IPS-18c (cell line): ENCODE measurements at regions not wholly inside any gene's neighbourhood (a gene's known extent, or its start where the extent isn't known, plus 50 kb on each side); places are given as distances from the start of the nearest gene placed in this dataset.
"Not testable (repeated sequence)": the region's sequence is repeated elsewhere in the genome, so short reads cannot be mapped to it uniquely, and the experiment has no call there.

Experiments
- H3K4me3 ChIP-seq: 2 replicates; pipeline ENCODE4 v1.7.0; 2013; ENCODE audit warnings: low read depth, mild to moderate bottlenecking, low read length, moderate library complexity; ENCODE audit not compliant: insufficient read depth
- H3K9me3 ChIP-seq: one replicate; pipeline ENCODE4 v1.6.1; 2013; ENCODE audit warnings: mild to moderate bottlenecking, low read length, moderate library complexity; ENCODE audit not compliant: control insufficient read depth, insufficient read depth

- H3K4me3 ChIP-seq, H3K9me3 ChIP-seq: not testable (repeated sequence)
These were observed 93.2 kb upstream of the RPH3AL start, which contains the start of gene RFLNB for GRCh38 chr17:445839-446238. TSS of gene RFLNB (minus strand) at chr17:445939.

DNA sequence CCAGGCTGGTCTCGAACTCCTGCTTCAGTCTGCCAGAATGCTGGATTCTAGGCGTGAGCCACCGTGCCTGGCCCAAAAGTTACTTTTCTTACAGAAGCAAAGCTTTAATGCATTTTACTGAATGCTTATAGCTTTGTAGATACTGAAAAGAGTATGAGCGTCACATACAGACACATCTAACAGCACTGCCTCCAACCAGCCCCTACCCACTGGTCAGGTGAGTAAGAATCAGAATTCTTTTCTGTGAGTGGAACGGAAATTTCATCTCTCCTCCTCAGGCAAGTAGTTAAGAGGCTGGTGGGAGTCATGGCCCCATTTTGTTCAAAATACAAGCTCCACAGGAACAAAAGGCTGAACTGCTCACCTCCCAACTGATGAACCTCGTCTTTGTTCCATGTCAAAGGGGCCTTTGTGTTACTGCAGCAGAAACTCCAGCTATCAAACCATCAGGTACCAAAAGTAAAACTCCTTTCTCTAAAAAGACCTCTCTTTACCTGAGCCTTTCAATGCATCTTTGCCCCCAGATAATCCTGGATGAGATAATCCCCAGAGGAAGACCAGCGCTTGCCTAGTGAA, 92.4 kb upstream of the RPH3AL start:
- no peak overlapping the region for H3K4me3 ChIP-seq
- H3K9me3 ChIP-seq: peaks cover 2% of the 10 kb centered on the region

- Histone ChIP-seq H3K4me3 (no peak overlapping the region), H3K9me3 (peaks cover 2% of the 10 kb centered on the region)
These were observed 90.5 kb upstream of the RPH3AL start for GRCh38 chr17:443109-443508.

- H3K9me3 ChIP-seq: peaks cover 3% of the 10 kb centered on the region
- H3K4me3 ChIP-seq: no peak overlapping the region
These were observed 88.7 kb upstream of the RPH3AL start for GRCh38 chr17:441155-441950.

DNA sequence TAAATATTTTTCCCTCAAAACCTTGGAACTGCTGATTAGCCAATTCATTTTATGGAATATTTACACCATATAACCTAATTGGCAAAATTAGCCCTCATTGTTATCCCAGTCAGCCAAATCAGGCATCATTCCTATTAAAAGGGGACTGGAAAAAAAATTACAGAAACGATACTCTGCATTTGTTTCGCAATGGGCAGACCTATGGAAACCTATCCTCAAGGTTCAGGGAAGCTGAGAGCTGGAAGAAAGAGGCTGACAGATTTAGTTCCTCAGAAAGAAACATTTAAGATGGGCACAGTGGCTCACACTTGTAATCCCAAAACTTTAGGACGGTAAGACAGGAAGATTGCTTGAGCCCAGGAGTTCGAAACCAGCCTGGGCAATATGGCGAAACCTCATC, 85.6 kb upstream of the RPH3AL start:
- Histone ChIP-seq H3K4me3 (no peak overlapping the region), H3K9me3 (peaks cover 3% of the 10 kb centered on the region)

DNA sequence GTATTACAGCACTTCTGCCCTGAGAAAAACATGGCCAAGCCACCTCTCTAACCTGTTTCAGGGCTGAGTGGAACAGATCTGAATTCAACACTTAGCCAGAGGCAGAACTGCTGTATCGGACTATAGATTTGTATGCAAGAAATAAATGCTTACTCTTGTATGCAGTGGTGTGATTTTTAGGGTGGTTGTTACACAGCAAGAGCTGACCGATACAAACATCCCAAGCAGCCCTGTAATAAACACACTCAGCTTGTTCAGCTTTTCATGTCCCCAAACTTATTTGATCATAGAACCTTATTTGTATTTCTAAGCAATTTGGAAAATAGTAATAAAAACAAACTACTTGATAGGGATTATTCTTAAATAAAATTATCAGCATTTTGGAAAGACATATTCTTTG, 84.9 kb upstream of the RPH3AL start:
- peaks cover 3% of the 10 kb centered on the region for H3K9me3 ChIP-seq
- no peak overlapping the region for H3K4me3 ChIP-seq

DNA sequence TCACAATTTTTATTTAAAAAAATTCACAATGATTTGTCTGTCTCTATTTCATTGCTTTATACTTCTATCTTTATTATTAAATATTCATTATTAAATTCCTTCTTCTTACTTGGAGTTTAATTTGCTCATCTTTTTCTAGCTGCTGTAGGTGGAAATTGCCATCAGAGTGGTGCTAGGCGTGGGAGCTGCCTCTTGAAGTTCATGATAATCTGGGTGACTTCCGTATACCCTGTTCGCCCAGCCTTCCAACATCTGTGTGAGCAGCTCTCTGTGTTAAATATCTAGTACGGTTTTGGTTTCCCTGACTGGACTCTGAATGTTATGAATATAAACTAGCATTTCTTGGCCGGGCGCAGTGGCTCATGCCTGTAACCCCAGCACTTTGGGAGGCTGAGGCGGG, 84.0 kb upstream of the RPH3AL start:
- no peak overlapping the region for H3K4me3 ChIP-seq
- peaks cover 3% of the 10 kb centered on the region for H3K9me3 ChIP-seq

DNA sequence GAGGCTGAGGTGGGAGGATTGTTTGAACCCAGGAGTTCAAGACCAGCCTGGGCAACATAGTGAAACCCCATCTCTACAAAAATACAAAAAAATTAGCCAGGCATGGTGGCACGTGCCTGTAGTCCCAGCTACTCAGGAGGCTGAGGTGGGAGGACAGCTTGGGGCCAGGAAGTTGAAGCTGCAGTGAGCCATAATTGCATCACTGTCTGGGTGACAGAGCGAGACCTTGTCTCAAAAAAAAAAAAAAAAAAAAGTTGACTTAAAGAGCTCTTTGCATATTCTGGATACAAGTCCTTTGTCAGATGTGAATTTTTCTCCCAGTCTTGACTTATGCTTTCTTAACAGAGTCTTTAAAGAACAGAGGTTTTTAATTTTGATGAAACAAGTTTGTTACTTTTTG, 79.9 kb upstream of the RPH3AL start:
- not testable (repeated sequence) for H3K9me3 ChIP-seq, H3K4me3 ChIP-seq

GRCh38 chr17:431494-431893, 78.9 kb upstream of the RPH3AL start:
- H3K9me3 ChIP-seq: peaks cover 7% of the 10 kb centered on the region
- H3K4me3 ChIP-seq: no peak overlapping the region

DNA sequence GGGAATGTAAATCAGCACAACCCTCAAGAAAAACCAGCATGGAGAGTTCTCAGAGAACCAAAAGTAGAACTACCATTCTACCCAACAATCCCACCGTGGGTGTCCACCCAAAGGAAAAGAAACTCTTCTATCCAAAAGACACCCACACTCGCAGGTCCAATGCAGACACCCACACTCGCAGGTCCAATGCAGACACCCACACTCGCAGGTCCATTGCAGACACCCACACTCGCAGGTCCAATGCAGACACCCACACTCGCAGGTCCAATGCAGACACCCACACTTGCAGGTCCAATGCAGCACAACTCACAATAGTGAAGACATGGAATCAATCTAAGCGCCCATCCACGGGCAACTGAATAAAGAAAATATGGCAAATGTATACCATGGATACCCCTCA, 77.0 kb upstream of the RPH3AL start:
- peaks cover 6% of the 10 kb centered on the region for H3K9me3 ChIP-seq
- no peak overlapping the region for H3K4me3 ChIP-seq

- Histone ChIP-seq H3K9me3 (peaks cover 6% of the 10 kb centered on the region), H3K4me3 (no peak overlapping the region)
These were observed 75.8 kb upstream of the RPH3AL start for GRCh38 chr17:428414-428813.

- H3K9me3 ChIP-seq: peaks cover 6% of the 10 kb centered on the region
- H3K4me3 ChIP-seq: no peak overlapping the region
These were observed 75.3 kb upstream of the RPH3AL start for GRCh38 chr17:427891-428290.

- Histone ChIP-seq H3K4me3 (no peak overlapping the region), H3K9me3 (peaks cover 6% of the 10 kb centered on the region)
These were observed 74.7 kb upstream of the RPH3AL start for GRCh38 chr17:427327-427726.

GRCh38 chr17:422196-422930, 69.8 kb upstream of the RPH3AL start:
- no peak overlapping the region for H3K4me3 ChIP-seq
- no peaks in the 10 kb centered on the region for H3K9me3 ChIP-seq

GRCh38 chr17:420479-421175, 68.0 kb upstream of the RPH3AL start:
- H3K9me3 ChIP-seq: no peaks in the 10 kb centered on the region
- H3K4me3 ChIP-seq: no peak overlapping the region

GRCh38 chr17:419073-419735, 66.6 kb upstream of the RPH3AL start:
- H3K9me3 ChIP-seq: no peaks in the 10 kb centered on the region
- no peak overlapping the region for H3K4me3 ChIP-seq

DNA sequence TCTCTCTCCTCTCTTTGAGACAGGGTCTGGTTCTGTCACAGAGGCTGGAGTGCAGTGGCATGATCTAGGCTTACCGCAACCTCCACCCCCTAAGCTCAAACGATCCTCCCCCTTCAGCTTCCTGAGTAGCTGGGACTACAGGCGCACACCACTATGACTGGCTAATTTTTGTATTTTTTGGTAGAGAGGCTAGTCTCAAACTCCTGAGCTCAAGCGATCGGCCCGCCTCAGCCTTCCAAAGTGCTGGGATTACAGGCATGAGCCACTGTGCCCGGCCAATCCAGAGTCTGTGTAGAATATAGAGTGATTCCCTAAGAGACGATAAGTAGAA, 65.8 kb upstream of the RPH3AL start:
- Histone ChIP-seq H3K4me3 (no peak overlapping the region), H3K9me3 (no peaks in the 10 kb centered on the region)
